Inflammatory macrophage (primary cell): ENCODE measurements at regions not wholly inside any gene's neighbourhood (a gene's known extent, or its start where the extent isn't known, plus 50 kb on each side); places are given as distances from the start of the nearest gene placed in this dataset.
A peak's percentile ranks its signal among the peaks of the same experiment; 100 is the strongest.
"Not testable (repeated sequence)": the region's sequence is repeated elsewhere in the genome, so short reads cannot be mapped to it uniquely, and the experiment has no call there.

Experiments
- DNase-seq, 2 donors: peaks; one replicate each; pipeline ENCODE4 v3.0.0-alpha.2; 2020 to 2022

- no peak for DNase-seq
Measured at GRCh38 chr14:44873536-44873935, 88.2 kb downstream of the KLHL28 start.

GRCh38 chr14:44866770-44867169 is 95.0 kb downstream of the KLHL28 start:
- no peak for DNase-seq

GRCh38 chr14:44866322-44866721 is 95.4 kb downstream of the KLHL28 start:
- no peak for DNase-seq

GRCh38 chr14:44863271-44863670 is 98.5 kb downstream of the KLHL28 start:
- DNase-seq, result no peak

GRCh38 chr14:44854114-44854513 is 107.6 kb downstream of the KLHL28 start:
- DNase-seq, result no peak

- no peak for DNase-seq
Measured at GRCh38 chr14:44847526-44848309, 114.0 kb downstream of the KLHL28 start.

GRCh38 chr14:44846232-44846824 is 115.4 kb downstream of the KLHL28 start:
- peak; percentile 13 to 34 for DNase-seq

- DNase-seq, result not testable (repeated sequence)
Measured at GRCh38 chr14:44835928-44836327, 125.8 kb downstream of the KLHL28 start.

- no peak for DNase-seq
Measured at GRCh38 chr14:44833376-44834060, 128.2 kb downstream of the KLHL28 start.

- no peak for DNase-seq
Measured at GRCh38 chr14:44830371-44830770, 131.4 kb downstream of the KLHL28 start.

GRCh38 chr14:44829021-44829420 is 132.7 kb downstream of the KLHL28 start:
- DNase-seq, result no peak

- no peak for DNase-seq
Measured at GRCh38 chr14:44828023-44828422, 133.7 kb downstream of the KLHL28 start.

- DNase-seq, result no peak
Measured at GRCh38 chr14:44820230-44820964, 141.3 kb downstream of the KLHL28 start.

- DNase-seq, result no peak
Measured at GRCh38 chr14:44814196-44814595, 147.6 kb downstream of the KLHL28 start.

- DNase-seq, result no peak
Measured at GRCh38 chr14:44812672-44813071, 149.1 kb downstream of the KLHL28 start.

- no peak for DNase-seq
Measured at GRCh38 chr14:44804391-44804790, 157.4 kb downstream of the KLHL28 start.

GRCh38 chr14:44803239-44803905 is 158.4 kb downstream of the KLHL28 start:
- peak; percentile 21 to 39 for DNase-seq

GRCh38 chr14:44798386-44799242 is 163.1 kb downstream of the KLHL28 start:
- DNase-seq, result no peak

GRCh38 chr14:44795725-44796124 is 166.0 kb downstream of the KLHL28 start:
- DNase-seq, result no peak

GRCh38 chr14:44791730-44792129 is 170.0 kb downstream of the KLHL28 start:
- no peak for DNase-seq

- DNase-seq, result no peak
Measured at GRCh38 chr14:44788612-44789011, 173.1 kb downstream of the KLHL28 start.
